ENCODE measurements at regions not wholly inside any gene's neighbourhood (a gene's known extent, or its start where the extent isn't known, plus 50 kb on each side); places are given as distances from the start of the nearest gene placed in this dataset.

DNA sequence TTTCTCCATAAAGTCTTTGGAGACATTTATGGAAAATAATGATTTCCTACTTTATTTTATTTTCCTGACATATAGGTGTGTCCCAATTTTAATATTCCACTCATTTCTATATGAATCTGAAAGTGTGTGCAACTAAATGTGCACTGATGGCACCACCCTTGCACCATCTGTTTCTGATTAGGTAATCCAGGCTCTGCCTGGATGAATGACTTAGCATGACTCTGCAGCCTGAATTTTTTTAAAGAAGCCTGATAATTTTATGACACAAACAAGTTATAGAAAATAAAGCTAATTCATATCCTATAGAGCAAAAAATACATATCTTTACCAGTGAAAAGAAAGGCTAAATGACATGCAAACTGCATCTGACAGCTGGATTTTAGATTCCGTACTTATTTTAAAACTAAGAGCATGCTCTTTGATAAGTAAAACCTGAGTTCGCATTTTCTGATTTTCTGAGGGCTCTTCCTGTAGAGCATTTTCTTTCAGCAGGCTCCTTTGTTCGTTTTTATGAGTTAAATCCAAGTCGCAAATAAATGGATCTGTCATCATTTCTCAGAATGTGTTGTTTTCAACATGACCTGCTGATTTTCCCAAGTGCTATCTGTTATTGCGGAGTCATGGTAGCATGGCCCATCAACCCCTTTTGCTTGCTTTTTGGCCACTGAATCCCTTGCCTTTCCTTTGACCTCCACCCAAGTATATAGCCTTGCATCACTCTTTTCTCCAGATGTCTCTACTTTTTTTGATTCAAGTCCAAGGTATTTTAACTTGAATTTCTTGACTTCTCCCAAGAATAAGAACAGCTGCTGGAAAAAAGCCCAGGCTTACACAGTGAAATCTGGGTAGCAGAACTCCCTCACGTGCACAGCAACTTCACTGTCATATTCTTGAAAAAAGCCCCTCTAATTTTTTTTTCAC, 52.8 kb upstream of the LYPLAL1 start (continued):
- no peak for TF ChIP-seq HEY1 (CRISPR knock-in tag; IDR thresholded peaks at IDR 0.05; ENCODE audit: borderline replicate concordance)
- TF ChIP-seq MECOM (CRISPR knock-in tag; IDR thresholded peaks at IDR 0.05): 0 out of 2 replicates have a peak, but pooled peaks have one; percentile 2
- peak; percentile 97 for TF ChIP-seq MAFG (tag; conservative IDR thresholded peaks at IDR 0.05)
- TF ChIP-seq TAF9B (IDR thresholded peaks at IDR 0.05; ENCODE audit: partially characterized antibody): peak; percentile 69
- TF ChIP-seq NBN (IDR thresholded peaks at IDR 0.05; ENCODE audit: low read depth): peak; percentile 46; the same call in 1 of the 2 replicates
- TF ChIP-seq JUND (IDR thresholded peaks at IDR 0.05; ENCODE audit: borderline replicate concordance, low read depth, low read length): peak; percentile 84
- TF ChIP-seq JUND (tag; IDR thresholded peaks at IDR 0.05; ENCODE audit: borderline replicate concordance, low read depth, low read length): peak; percentile 82; the same call in 2 of the 3 replicates
- peak; percentile 88 for TF ChIP-seq DMBX1 (CRISPR knock-in tag; IDR thresholded peaks at IDR 0.05; ENCODE audit: borderline replicate concordance)
- TF ChIP-seq PHTF2 (CRISPR knock-in tag; IDR thresholded peaks at IDR 0.05): no peak
- TF ChIP-seq KDM1A (IDR thresholded peaks at IDR 0.05): peak; percentile 41 to 42; a peak in 3 of 4 replicates
- TF ChIP-seq ZNF395 (CRISPR knock-in tag; IDR thresholded peaks at IDR 0.05): peak; percentile 78
- TF ChIP-seq DIDO1 (tag; IDR thresholded peaks at IDR 0.05; ENCODE audit: low read depth): 0 out of 2 replicates have a peak, but pooled peaks have one; percentile 33
- TF ChIP-seq, protein P1, sequence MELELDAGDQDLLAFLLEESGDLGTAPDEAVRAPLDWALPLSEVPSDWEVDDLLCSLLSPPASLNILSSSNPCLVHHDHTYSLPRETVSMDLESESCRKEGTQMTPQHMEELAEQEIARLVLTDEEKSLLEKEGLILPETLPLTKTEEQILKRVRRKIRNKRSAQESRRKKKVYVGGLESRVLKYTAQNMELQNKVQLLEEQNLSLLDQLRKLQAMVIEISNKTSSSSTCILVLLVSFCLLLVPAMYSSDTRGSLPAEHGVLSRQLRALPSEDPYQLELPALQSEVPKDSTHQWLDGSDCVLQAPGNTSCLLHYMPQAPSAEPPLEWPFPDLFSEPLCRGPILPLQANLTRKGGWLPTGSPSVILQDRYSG (tag; conservative IDR thresholded peaks at IDR 0.05; ENCODE audit: low read depth): peak; percentile 83
- peak; percentile 95 for TF ChIP-seq NFRKB (IDR thresholded peaks at IDR 0.05; ENCODE audit: low read depth)
- TF ChIP-seq NELFE (IDR thresholded peaks at IDR 0.05; ENCODE audit: insufficient read depth, insufficient read length): no peak
- no peak for TF ChIP-seq TGIF2 (CRISPR knock-in tag; IDR thresholded peaks at IDR 0.05)
- TF ChIP-seq, protein P2, sequence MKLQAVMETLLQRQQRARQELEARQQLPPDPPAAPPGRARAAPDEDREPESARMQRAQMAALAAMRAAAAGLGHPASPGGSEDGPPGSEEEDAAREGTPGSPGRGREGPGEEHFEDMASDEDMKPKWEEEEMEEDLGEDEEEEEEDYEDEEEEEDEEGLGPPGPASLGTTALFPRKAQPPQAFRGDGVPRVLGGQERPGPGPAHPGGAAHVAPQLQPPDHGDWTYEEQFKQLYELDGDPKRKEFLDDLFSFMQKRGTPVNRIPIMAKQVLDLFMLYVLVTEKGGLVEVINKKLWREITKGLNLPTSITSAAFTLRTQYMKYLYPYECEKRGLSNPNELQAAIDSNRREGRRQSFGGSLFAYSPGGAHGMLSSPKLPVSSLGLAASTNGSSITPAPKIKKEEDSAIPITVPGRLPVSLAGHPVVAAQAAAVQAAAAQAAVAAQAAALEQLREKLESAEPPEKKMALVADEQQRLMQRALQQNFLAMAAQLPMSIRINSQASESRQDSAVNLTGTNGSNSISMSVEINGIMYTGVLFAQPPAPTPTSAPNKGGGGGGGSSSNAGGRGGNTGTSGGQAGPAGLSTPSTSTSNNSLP (IDR thresholded peaks at IDR 0.05; ENCODE audit: borderline replicate concordance, low read depth, low read length): peak; percentile 94
- peak; percentile 66; the same call in 1 of the 2 replicates for TF ChIP-seq ELF2 (CRISPR knock-in tag; IDR thresholded peaks at IDR 0.05)
- peak in 1 of 2 experiments; percentile 74; a peak in 3 of 4 replicates for TF ChIP-seq RCOR1 (IDR thresholded peaks at IDR 0.05; ENCODE audit: borderline replicate concordance in 1 of 2, low read depth in 2 of 2, low read length in 2 of 2)
- TF ChIP-seq ZNF668 (CRISPR knock-in tag; IDR thresholded peaks at IDR 0.05): 0 out of 2 replicates have a peak, but pooled peaks have one; percentile 42
- TF ChIP-seq MCM2 (IDR thresholded peaks at IDR 0.05; ENCODE audit: low read depth): no peak
- peak; percentile 69 for TF ChIP-seq NCOR1 (IDR thresholded peaks at IDR 0.05)
